C4-2B (cell line): ENCODE measurements at regions not wholly inside any gene's neighbourhood (a gene's known extent, or its start where the extent isn't known, plus 50 kb on each side); places are given as distances from the start of the nearest gene placed in this dataset.

Source experiments
- H3K27ac ChIP-seq: fragments of 450-650 bp; 2 replicates; pipeline ENCODE4 v1.5.1; 2017
- CTCF ChIP-seq: fragments of 450-650 bp; conservative IDR thresholded peaks from 2 replicates; pipeline ENCODE4 v1.5.1; 2017; ENCODE audit warnings: mild to moderate bottlenecking
- ZFX ChIP-seq: fragments of 450-650 bp; IDR thresholded peaks from 2 replicates; pipeline ENCODE4 v1.6.1; 2017

GRCh38 chr5:26737348-26738265 is 300.8 kb downstream of the CDH9 start:
- TF ChIP-seq CTCF (no peak), ZFX (no peak)
- no peak overlapping the region for H3K27ac ChIP-seq

DNA sequence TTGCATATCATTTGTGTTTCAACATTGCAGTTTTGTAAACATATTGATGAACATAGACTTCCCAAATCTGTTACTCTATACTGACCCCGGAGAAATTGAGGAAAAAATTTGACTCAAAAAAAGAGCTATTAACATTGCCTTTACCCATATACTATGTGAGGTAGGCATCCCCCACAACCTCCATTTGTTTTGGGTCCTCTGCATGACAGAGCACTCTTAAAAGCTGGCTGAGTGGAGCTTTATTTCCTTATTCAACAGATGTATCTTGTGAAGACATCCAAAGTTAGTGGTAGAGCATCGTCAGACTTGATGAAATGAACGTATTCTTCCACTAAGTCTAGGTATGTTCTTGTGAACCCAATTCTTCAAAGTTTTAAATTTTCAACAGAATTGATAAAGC is 310.5 kb downstream of the CDH9 start:
- no peak for TF ChIP-seq ZFX
- TF ChIP-seq CTCF = no peak
- no peak overlapping the region for H3K27ac ChIP-seq

DNA sequence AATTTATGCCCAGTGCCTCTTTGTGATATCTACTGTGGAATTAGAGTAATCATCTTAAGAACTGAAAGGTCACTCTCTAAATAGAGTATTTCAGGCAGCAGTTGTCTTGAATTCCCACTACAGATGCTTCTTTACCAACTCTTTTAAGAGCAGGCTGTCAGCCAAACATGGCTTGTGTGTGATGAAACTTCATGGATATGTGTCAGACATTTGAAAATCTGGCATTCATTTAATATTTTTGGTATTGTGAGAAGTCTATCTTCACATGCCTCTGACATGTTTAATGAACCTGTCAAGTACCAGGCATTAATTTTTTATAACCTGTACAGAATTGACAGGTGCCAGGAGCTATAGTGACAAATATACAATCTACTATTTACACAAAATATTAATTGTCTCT is 318.6 kb downstream of the CDH9 start:
- no peak for TF ChIP-seq ZFX
- TF ChIP-seq CTCF = no peak
- no peak overlapping the region for H3K27ac ChIP-seq

DNA sequence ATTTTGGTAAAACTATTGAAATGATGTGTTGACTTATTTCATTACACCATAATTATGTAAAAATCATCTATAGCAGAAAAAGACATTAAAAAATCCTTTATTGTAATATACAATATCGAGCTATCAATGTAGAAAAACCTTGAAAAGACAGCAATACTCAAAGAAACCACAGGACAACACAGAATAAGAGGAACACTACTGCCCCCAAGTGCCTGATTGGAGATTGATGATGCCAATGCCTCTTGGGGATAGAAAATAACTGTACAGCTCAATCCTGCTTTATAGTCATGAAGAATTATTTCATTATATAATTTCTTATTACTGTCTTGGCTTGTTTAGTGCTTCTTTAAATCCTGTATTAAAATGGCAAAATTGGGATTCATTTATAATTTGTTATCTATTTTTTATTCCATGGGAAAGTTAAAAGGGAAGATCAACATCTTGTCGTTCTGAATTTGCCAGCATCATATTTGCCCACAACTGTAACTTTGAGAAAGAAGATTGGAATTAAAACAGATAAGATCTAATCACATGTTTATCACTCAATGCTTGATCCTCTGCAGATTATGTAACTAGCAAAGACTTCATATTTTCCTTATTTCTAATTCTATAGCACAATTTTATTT is 337.5 kb downstream of the CDH9 start:
- no peak overlapping the region for H3K27ac ChIP-seq
- TF ChIP-seq ZFX (no peak), CTCF (peak; percentile 87)

- TF ChIP-seq CTCF = no peak
- TF ChIP-seq ZFX = no peak
- no peak overlapping the region for H3K27ac ChIP-seq
Observed at GRCh38 chr5:26692952-26693351, 345.4 kb downstream of the CDH9 start.

- no peak for TF ChIP-seq CTCF
- no peak for TF ChIP-seq ZFX
- H3K27ac ChIP-seq = no peak overlapping the region
Observed at GRCh38 chr5:26691486-26691885, 346.9 kb downstream of the CDH9 start.

DNA sequence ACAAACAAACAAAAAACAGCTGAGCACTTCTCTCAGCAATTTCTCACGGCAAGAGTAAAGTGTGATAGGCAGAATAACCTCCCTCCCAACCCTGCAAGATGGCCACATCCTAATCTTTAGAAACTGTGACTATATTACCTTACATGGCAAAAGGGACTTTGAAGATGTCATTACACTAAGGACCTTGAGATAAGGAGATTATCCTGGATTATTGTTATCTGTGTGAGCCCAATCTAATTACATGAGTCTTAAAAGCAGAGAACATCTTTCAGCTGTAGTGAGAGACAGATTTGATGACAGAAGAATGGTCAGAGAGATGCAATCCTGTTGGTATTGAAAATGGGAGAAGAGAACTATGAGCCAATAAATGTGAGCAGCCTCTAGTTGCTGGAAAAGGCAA is 347.9 kb downstream of the CDH9 start:
- H3K27ac ChIP-seq = no peak overlapping the region
- TF ChIP-seq CTCF (no peak), ZFX (no peak)
